Activated effector memory CD4-positive, alpha-beta T cell treated with anti-CD3 and anti-CD28 coated beads, Interleukin-2, amount 50 U/mL, for 16 hours (primary cell): ENCODE measurements at regions not wholly inside any gene's neighbourhood (a gene's known extent, or its start where the extent isn't known, plus 50 kb on each side); places are given as distances from the start of the nearest gene placed in this dataset.
"Not testable (repeated sequence)": the region's sequence is repeated elsewhere in the genome, so short reads cannot be mapped to it uniquely, and the experiment has no call there.

Experiments
- DNase-seq: peaks from one replicate; pipeline ENCODE4 v3.0.0-alpha.2; 2020

- no peak for DNase-seq
Measured at GRCh38 chrX:42290608-42291007, 367.3 kb upstream of the CASK start.

DNA sequence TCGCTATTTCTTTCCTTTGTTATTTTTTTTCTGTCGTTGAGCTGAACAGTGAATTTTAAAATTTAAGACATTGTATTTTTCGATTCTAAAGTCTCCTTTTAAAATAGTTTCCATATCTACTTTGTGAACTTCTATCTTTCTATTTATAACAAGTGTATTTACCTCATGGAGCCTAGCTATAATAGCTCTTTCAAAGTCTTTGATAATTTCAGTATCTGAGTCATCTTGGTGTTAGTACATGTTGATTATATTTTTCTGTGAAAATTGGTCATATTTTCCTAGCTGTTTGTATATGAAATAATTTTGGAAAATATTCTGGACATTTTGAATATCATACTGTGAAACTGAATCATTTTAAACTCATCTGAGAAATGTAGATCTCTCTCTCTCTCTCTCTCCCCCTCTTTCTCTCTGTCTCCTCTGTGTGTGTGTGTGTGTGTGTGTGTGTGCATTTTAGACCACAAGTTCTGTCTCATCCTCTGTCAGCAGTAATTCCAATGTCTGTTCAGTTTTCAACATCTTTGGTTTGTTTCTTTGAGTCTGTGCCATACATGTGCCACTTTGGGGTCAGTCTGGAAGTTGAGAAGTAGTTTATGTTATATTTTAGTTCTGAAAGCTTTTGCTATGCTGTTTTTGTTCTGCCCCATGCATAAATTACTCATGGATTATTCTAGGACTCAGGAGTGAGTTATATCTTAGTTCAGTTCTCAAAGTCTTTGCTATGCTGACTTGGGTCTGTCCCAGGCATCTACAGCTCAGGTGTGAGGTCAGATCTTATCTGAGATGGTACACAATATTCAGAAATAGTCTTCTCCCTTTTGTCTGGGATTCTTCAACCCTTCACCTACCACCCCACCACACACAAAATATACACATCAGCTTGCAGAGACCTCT lies 366.4 kb upstream of the CASK start:
- DNase-seq, result no peak

DNA sequence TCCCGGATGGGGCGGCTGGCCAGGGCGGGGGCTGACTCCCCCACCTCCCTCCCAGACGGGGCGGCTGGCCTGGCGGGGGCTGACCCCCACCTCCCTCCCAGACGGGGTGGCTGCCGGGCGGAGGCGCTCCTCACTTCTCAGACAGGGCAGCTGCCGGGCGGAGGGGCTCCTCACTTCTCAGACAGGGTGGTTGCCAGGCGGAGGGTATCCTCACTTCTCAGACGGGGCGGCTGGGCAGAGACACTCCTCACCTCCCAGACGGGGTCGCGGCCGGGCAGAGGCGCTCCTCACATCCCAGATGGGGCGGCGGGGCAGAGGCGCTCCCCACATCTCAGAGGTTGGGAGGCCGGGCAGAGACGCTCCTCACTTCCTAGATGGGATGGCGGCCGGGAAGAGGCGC lies 362.3 kb upstream of the CASK start:
- not testable (repeated sequence) for DNase-seq

DNA sequence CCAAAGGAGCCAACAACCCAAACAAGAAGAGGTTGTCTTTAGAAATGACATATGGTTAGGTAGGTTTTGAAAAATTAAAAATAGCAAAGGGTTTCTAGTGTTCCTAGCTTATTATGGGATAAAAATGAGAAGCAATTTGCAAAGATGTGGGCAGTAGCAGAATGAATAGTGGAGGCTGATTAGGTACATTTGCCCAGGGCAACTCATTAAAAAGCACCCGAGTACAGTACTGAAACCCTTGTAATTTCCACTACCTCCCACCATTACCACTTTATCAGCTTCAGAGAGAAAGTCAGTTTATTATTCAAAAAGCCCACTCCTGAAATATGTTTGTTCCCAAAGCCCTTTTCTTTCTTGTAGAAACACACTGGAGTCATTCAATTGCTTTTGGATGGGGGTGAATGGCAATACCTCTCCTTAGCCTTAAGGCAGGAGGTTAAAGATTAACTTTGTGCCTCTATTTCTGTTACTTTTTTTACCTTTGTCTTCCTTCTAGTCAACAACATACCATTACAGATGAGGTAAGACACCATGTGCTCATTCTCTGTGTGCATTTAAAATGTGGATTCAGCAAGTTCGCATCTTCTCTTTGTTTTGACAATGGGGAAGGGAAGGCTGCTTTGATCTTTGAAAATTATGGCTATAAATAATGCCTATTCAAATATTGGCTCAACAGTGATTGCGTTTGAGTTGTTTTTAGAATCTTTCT lies 353.8 kb upstream of the CASK start:
- DNase-seq, result no peak

- no peak for DNase-seq
Measured at GRCh38 chrX:42274151-42274550, 350.8 kb upstream of the CASK start.

DNA sequence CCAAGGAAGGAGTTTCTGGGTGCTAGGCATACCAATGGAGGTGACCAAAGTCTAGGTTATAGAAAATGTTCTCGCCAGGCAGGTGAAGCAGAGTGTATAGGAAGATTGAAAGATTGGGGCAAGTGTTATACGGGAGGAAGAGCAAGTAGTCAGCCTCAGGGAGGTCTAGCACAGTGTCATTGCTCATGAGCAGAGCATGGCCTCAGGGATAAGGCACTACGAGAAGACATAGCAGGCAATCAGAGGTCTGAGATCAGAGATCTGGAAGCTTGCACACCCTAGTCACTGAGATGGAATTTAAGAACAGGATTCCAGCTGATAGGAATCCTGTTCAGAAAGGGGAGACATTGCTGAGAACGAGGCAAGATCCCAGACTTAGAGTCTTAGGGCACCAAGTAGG lies 350.0 kb upstream of the CASK start:
- DNase-seq, result no peak

- DNase-seq, result no peak
Measured at GRCh38 chrX:42269186-42269585, 345.8 kb upstream of the CASK start.

GRCh38 chrX:42260854-42261253 lies 337.5 kb upstream of the CASK start:
- no peak for DNase-seq

GRCh38 chrX:42248226-42248625 lies 324.9 kb upstream of the CASK start:
- no peak for DNase-seq

GRCh38 chrX:42247241-42247640 lies 323.9 kb upstream of the CASK start:
- no peak for DNase-seq

DNA sequence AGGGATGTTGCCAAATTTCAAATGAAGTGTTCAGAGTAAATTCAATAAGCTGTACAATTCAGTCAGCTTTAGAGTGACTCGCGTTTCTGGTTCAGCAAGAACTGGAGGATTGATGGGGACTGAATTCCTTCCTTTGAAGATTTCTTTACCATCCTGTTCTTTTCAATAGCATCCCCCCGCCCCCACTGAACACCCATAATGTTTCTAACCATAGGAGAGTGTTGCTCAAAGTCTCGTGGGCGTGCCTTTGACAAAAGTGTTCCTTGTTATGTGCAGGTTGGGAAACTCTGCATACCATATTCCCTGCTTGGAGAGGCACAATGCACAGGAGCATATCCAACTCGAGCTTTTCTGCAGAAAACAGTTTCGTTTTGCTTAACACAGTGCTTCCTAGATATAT lies 323.5 kb upstream of the CASK start:
- no peak for DNase-seq

DNA sequence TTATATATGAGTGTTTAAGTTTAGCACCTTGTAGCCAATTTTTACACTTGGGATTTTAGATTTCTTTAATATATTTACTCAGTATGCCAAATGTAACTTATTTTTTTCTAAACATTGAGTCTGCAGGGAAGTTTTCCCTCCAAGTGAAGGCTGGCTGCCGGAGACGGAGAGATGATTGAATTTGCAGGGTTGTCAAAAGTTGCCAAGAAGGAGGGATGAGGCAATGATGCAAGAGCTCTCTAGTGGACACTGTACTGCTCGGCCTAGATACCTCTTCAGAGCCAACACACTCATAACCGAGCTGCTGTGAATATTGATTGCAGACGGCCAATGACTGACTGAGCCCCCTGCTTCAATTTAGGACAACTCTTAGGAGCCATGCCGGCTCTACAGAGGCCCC lies 318.6 kb upstream of the CASK start:
- no peak for DNase-seq

GRCh38 chrX:42241421-42241820 lies 318.1 kb upstream of the CASK start:
- DNase-seq, result no peak

- DNase-seq, result no peak
Measured at GRCh38 chrX:42237956-42238355, 314.6 kb upstream of the CASK start.

DNA sequence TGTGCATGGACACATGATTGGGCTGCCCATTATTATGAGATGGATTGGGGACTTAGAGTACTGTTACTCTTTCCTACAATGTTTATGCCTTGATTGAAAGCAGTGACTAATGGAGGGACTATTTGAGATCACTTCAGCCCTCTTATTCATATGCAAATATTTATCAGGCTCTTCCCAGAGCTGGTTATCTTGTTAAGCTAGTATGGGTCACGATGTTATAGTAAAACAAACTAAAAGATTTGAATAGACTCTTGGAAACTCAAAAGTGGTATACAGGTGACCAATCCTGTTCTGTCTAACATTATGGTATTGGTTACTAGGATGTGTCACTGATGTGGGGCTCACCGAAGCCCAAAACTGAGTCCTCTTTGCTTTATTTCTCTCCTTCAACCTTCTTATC lies 306.2 kb upstream of the CASK start:
- no peak for DNase-seq

DNA sequence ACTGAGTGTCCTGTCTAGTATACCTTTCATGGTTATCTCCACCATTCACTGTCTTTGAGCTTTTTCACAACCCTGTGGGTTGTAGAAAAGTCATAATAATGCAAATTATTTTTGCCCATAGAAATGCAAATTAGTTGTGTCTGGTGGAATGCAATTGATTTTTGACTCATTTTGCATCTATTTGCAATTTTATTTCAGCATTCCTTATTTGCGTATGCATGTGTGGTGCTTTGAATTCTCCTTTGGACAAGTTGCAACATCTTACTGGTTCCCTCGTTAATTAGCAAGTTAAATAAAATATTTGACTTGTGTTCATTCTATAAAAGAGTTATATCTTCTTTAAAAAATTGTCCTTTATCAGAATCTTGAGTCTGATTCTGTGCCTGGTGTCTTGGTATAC lies 297.3 kb upstream of the CASK start:
- DNase-seq, result no peak

DNA sequence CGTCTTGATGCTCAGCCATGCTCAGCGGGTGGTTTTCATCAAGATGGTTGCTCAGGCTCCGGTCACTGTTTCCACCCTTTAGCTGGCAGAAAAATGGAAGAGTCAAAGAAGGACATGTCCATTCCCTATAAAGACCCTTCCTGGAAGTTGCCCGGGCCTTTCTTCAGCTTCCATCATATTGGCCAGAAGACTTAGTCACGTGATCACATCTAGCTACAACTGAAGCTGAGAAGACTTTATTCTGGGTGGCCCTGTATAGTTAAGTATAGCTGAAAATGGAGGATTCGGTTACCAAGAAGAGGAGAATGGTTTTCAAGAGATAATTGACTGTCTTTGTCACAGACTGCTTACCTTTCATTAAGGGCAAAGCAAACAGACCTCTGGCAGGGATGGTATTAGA lies 296.7 kb upstream of the CASK start:
- DNase-seq, result no peak

- no peak for DNase-seq
Measured at GRCh38 chrX:42219231-42219630, 295.9 kb upstream of the CASK start.

DNA sequence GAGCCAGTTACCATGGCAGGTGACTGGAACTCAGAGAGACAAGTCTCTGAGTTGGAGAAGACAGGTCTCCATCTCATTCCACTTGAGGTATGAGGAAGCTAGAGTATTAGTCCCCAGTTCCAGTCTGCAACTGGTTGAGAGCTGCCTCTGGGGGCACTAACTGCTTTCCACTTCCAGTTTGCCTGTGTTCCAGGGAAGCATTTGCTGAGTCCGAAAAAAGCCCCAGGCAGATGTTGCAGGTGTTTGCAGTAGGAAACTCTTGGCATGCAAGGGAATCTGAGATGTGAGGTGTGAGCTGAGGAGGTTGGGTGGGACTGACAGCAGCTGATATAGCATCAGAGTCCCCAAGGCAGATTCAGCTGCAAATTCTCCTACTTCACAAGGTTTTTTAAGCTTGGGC lies 272.2 kb upstream of the CASK start:
- DNase-seq, result no peak

DNA sequence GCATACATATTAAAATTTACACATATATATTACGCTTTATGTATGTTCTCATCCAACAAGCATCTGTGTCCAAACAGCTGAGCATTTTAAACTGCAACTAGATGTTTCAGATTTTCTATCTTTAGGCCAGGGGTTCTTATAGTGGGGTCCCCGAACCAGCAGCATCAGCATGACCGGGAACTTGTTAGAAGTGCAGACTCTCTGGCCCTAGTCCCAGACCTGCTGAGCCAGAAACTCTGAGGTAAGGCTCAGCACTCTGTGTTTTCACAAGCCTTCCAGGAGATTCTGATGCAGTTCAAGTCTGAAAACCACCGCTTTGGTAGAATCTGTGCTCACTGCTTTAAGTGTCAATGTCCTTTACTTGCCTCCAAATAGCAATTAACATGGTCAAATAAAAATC lies 266.2 kb upstream of the CASK start:
- DNase-seq, result no peak

DNA sequence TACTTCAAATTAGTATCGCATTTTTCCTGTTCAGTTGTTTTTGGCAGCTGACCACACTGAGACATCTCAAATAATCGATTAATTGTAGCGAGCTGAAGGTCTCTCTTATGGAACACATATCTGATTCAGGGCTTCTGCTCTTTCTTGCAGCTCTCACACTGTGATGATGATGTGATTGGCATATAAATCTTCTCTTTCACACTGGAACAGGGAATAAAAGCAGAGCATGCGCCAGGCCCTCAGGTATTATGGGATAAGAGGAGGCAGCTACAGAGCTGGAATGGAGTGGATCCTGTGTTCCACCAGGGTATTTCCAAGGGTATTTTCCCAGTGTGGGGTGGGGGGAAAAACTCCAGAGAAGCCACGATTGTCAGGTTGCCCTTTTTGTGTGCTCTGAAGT lies 265.4 kb upstream of the CASK start:
- DNase-seq, result no peak

GRCh38 chrX:42176789-42177188 lies 253.4 kb upstream of the CASK start:
- no peak for DNase-seq

DNA sequence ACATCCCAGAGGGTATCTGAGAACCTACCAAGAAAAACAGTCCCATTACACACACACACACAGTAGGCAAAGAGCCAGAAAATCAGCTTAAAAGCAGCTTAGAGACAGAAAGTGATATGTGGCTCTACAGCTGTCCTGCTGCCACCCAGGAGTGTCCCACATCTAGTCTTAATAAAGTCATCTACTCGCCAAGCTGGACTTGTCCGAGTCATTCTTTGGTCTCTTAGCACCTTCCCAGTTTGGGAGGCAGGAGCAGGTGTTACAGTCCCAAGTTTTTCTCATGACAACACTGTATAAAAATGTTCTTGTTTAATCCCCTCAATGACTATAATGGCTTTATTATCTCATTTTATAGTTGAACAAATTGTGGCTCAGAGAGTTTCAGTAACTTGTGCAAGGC lies 252.5 kb upstream of the CASK start:
- no peak for DNase-seq

GRCh38 chrX:42157923-42158322 lies 234.6 kb upstream of the CASK start:
- DNase-seq, result not testable (repeated sequence)

DNA sequence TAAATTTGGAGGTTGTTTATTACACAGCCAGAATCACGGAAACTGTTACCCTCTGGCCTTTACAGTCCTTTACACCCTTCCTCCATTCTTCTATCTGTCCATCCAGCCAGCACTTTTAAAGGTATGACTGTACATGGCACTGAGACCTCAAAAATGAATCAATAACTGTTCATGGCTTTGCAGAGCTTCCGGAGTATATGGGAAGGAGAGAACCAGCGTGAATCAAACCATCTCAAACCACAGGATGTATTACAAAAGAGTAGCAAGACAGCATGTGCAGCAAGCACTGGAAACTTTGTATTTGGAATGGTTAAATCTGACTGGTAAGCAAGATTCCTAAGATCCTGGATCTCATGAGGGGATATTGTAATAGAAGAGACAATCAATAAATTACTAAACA lies 228.5 kb upstream of the CASK start:
- DNase-seq, result no peak
